Caco-2 (cell line): ENCODE measurements at regions not wholly inside any gene's neighbourhood (a gene's known extent, or its start where the extent isn't known, plus 50 kb on each side); places are given as distances from the start of the nearest gene placed in this dataset.
A peak's percentile ranks its signal among the peaks of the same experiment; 100 is the strongest.

Source experiments
- BruUV-seq: library from RNA; stranded (reverse); fragments of 400-500 nt; replicated peaks from 2 replicates; lab custom pipeline; 2021; lab: Mats Ljungman, UMichigan
- CTCF ChIA-PET: fragments of 300-600 bp; sonication (Branson Sonifier 250); formaldehyde crosslinking; loops from one replicate; lab custom pipeline; 2022; ENCODE audit warnings: antibody characterized with exemption; lab: Charles Lee
- POLR2A ChIA-PET: fragments of 300-600 bp; sonication (Branson Sonifier 250); formaldehyde crosslinking; loops from one replicate; lab custom pipeline; 2022; ENCODE audit warnings: antibody characterized with exemption; lab: Charles Lee
- DNase-seq, 2 experiments: peaks; one replicate each; pipeline versions ENCODE4 v3.0.0 to v3.0.0-alpha.2; 2020 to 2022
- H3K27me3 ChIP-seq: replicated peaks from 2 replicates; pipeline ENCODE4 v1.6.0; 2011; ENCODE audit warnings: low read length; ENCODE audit not compliant: control insufficient read depth, insufficient read depth
- H3K36me3 ChIP-seq: 2 replicates; pipeline ENCODE4 v1.5.1; 2011; ENCODE audit warnings: low read length; ENCODE audit not compliant: control insufficient read depth, insufficient read depth
- H3K4me1 ChIP-seq: fragments of 250-450 bp; sonication (Bioruptor Pico); 2 replicates; pipeline ENCODE4 v1.5.1; 2020; ENCODE audit warnings: mild to moderate bottlenecking
- H3K4me3 ChIP-seq: 2 replicates; pipeline ENCODE4 v1.5.1; 2011; ENCODE audit warnings: low read depth, mild to moderate bottlenecking, control low read depth, low read length
- H3K9me3 ChIP-seq: fragments of 250-450 bp; sonication (Bioruptor Pico); 2 replicates; pipeline ENCODE4 v1.5.1; 2020; ENCODE audit warnings: mild to moderate bottlenecking, moderate library complexity
- H3K27ac Mint-ChIP-seq: one replicate; pipeline ENCODE4 v1.8.0; 2022; ENCODE audit warnings: mixed read lengths; ENCODE audit not compliant: unreplicated experiment
- H3K27me3 Mint-ChIP-seq: one replicate; pipeline ENCODE4 v1.8.0; 2022; ENCODE audit warnings: mixed read lengths; ENCODE audit not compliant: insufficient read depth, unreplicated experiment
- H3K36me3 Mint-ChIP-seq: one replicate; pipeline ENCODE4 v1.8.0; 2022; ENCODE audit warnings: mild to moderate bottlenecking, mixed read lengths; ENCODE audit not compliant: insufficient read depth, unreplicated experiment
- H3K4me1 Mint-ChIP-seq: one replicate; pipeline ENCODE4 v1.8.0; 2022; ENCODE audit warnings: low read depth, mixed read lengths; ENCODE audit not compliant: unreplicated experiment
- H3K4me3 Mint-ChIP-seq: one replicate; pipeline ENCODE4 v1.8.0; 2022; ENCODE audit warnings: mild to moderate bottlenecking, moderate library complexity, mixed read lengths; ENCODE audit not compliant: unreplicated experiment
- H3K9me3 Mint-ChIP-seq: one replicate; pipeline ENCODE4 v1.8.0; 2022; ENCODE audit warnings: mixed read lengths; ENCODE audit not compliant: unreplicated experiment
- intact Hi-C: fragments of 100-400 bp; cut with micrococcal nuclease; formaldehyde crosslinking; loops from one replicate; pipeline ENCODE4 v1.10.0; 2022; ENCODE audit not compliant: unreplicated experiment
- TF ChIP-seq, protein P1 (sequence below), 2 experiments: fragments of 200-600 bp in 1 of 2; IDR thresholded peaks; 1 replicate in 1 of 2; 2 replicates in 1 of 2; pipeline versions ENCODE4 v1.5.1 to v1.8.0; 2011 to 2022; ENCODE audit warnings: antibody characterized with exemption in 1 of 2, control low read depth in 1 of 2, inconsistent platforms in 1 of 2, low read depth in 1 of 2, low read length in 1 of 2, mild to moderate bottlenecking in 1 of 2, moderate library complexity in 1 of 2; ENCODE audit not compliant: insufficient read depth in 1 of 2, severe bottlenecking in 1 of 2, unreplicated experiment in 1 of 2

GRCh38 chr1:228968891-228969606, 233.8 kb downstream of the RHOU start:
- BruUV-seq = no TSS peak
- Mint-ChIP-seq H3K36me3 (peaks cover 5% of the 10 kb centered on the region), H3K27me3 (no peaks in the 10 kb centered on the region), H3K27ac (peak overlapping the region; percentile 3), H3K4me1 (peaks cover 16% of the 10 kb centered on the region), H3K4me3 (no peak overlapping the region), H3K9me3 (no peaks in the 10 kb centered on the region)
- Histone ChIP-seq H3K9me3 (no peaks in the 10 kb centered on the region), H3K4me3 (no peak overlapping the region), H3K36me3 (no peaks in the 10 kb centered on the region), H3K27me3 (no peaks in the 10 kb centered on the region), H3K4me1 (peaks cover 12% of the 10 kb centered on the region)
- ChIA-PET CTCF (no interaction called here), POLR2A (no interaction called here)
- intact Hi-C loops = no loop called here
- DNase-seq = no peak
- TF ChIP-seq, protein P1, sequence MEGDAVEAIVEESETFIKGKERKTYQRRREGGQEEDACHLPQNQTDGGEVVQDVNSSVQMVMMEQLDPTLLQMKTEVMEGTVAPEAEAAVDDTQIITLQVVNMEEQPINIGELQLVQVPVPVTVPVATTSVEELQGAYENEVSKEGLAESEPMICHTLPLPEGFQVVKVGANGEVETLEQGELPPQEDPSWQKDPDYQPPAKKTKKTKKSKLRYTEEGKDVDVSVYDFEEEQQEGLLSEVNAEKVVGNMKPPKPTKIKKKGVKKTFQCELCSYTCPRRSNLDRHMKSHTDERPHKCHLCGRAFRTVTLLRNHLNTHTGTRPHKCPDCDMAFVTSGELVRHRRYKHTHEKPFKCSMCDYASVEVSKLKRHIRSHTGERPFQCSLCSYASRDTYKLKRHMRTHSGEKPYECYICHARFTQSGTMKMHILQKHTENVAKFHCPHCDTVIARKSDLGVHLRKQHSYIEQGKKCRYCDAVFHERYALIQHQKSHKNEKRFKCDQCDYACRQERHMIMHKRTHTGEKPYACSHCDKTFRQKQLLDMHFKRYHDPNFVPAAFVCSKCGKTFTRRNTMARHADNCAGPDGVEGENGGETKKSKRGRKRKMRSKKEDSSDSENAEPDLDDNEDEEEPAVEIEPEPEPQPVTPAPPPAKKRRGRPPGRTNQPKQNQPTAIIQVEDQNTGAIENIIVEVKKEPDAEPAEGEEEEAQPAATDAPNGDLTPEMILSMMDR (IDR thresholded peaks at IDR 0.05; ENCODE audit: insufficient read depth in 1 of 2, low read depth in 1 of 2, low read length in 1 of 2, severe bottlenecking in 1 of 2, unreplicated experiment in 1 of 2) = no peak

- Histone ChIP-seq H3K27me3 (no peaks in the 10 kb centered on the region), H3K4me3 (no peak overlapping the region), H3K9me3 (no peaks in the 10 kb centered on the region), H3K36me3 (no peaks in the 10 kb centered on the region), H3K4me1 (peaks cover 2% of the 10 kb centered on the region; the same call in 1 of the 2 replicates)
- H3K4me1 Mint-ChIP-seq = peaks cover 7% of the 10 kb centered on the region
- no peak overlapping the region for H3K27ac Mint-ChIP-seq
- BruUV-seq = no TSS peak
- no peak for DNase-seq
- no peaks in the 10 kb centered on the region for H3K27me3 Mint-ChIP-seq
- ChIA-PET CTCF (interaction anchor here (0.5 kb wide), 1 partner anchor 912 kb away, joined by 3 read pairs; no protein-coding TSS in a partner anchor), POLR2A (interaction anchor here (0.6 kb wide), 1 partner anchor 533 kb away, joined by 3 read pairs; no protein-coding TSS in a partner anchor)
- no peaks in the 10 kb centered on the region for H3K9me3 Mint-ChIP-seq
- TF ChIP-seq, protein P1 (IDR thresholded peaks at IDR 0.05; ENCODE audit: insufficient read depth in 1 of 2, low read depth in 1 of 2, low read length in 1 of 2, severe bottlenecking in 1 of 2, unreplicated experiment in 1 of 2) = no peak
- intact Hi-C loops = no loop called here
- no peaks in the 10 kb centered on the region for H3K36me3 Mint-ChIP-seq
- H3K4me3 Mint-ChIP-seq = no peak overlapping the region
Measured at GRCh38 chr1:228969953-228970800, 234.9 kb downstream of the RHOU start.

DNA sequence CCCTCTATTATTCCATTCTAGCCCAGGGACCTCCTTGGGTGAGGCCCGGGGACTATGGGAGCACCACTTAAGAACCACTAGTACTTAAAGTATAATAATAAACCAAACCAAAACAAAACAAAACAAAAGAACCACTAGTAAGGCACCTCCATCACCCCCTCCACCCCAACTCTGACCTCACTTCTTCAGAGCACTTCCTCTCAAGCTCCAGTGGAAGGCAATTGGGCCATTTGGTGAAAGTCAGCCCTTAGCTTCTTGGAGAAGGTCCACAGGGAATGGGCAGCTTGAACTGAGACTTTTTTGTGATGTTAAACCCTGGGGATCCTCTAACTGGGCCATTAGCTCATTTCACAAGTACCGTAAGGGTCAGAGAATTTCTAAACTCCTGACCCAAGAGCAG, 237.3 kb downstream of the RHOU start:
- TF ChIP-seq, protein P1 (IDR thresholded peaks at IDR 0.05; ENCODE audit: insufficient read depth in 1 of 2, low read depth in 1 of 2, low read length in 1 of 2, severe bottlenecking in 1 of 2, unreplicated experiment in 1 of 2) = no peak
- no TSS peak for BruUV-seq
- no peaks in the 10 kb centered on the region for H3K4me1 ChIP-seq
- Mint-ChIP-seq H3K36me3 (no peaks in the 10 kb centered on the region), H3K9me3 (no peaks in the 10 kb centered on the region), H3K4me1 (peaks cover 9% of the 10 kb centered on the region), H3K4me3 (no peak overlapping the region), H3K27me3 (no peaks in the 10 kb centered on the region), H3K27ac (no peak overlapping the region)
- DNase-seq = no peak
- no peaks in the 10 kb centered on the region for H3K9me3 ChIP-seq
- intact Hi-C loops = no loop called here
- no peak overlapping the region for H3K4me3 ChIP-seq
- H3K36me3 ChIP-seq = no peaks in the 10 kb centered on the region
- no peaks in the 10 kb centered on the region for H3K27me3 ChIP-seq
- POLR2A ChIA-PET = no interaction called here
- CTCF ChIA-PET = no interaction called here
